Chondrocyte (in vitro differentiated cells): ENCODE measurements at regions not wholly inside any gene's neighbourhood (a gene's known extent, or its start where the extent isn't known, plus 50 kb on each side); places are given as distances from the start of the nearest gene placed in this dataset.
A peak's percentile ranks its signal among the peaks of the same experiment; 100 is the strongest.

Experiments
- DNase-seq: peaks from one replicate; pipeline ENCODE4 v3.0.0; 2021; ENCODE audit warnings: mixed read lengths, low spot score
- H3K27ac Mint-ChIP-seq: one replicate; pipeline ENCODE4 v1.8.0; 2021; ENCODE audit warnings: mild to moderate bottlenecking, moderate library complexity, mixed read lengths; ENCODE audit not compliant: unreplicated experiment
- H3K27me3 Mint-ChIP-seq: 2 replicates; pipeline ENCODE4 v1.8.0; 2021; ENCODE audit warnings: low read depth, mixed read lengths
- H3K36me3 Mint-ChIP-seq: 2 replicates; pipeline ENCODE4 v1.8.0; 2021; ENCODE audit warnings: low read depth, mixed read lengths
- H3K4me1 Mint-ChIP-seq: 2 replicates; pipeline ENCODE4 v1.8.0; 2021; ENCODE audit warnings: low read depth, mild to moderate bottlenecking, mixed read lengths
- H3K4me3 Mint-ChIP-seq: one replicate; pipeline ENCODE4 v1.8.0; 2021; ENCODE audit warnings: mild to moderate bottlenecking, moderate library complexity, mixed read lengths; ENCODE audit not compliant: unreplicated experiment
- H3K9me3 Mint-ChIP-seq: 2 replicates; pipeline ENCODE4 v1.8.0; 2021; ENCODE audit warnings: low read depth, mixed read lengths
- TF ChIP-seq, protein P1 (sequence below): fragments of 200-600 bp; sonication (generic); IDR thresholded peaks from 2 replicates; pipeline ENCODE4 v1.5.0; 2021; ENCODE audit warnings: antibody characterized with exemption, mild to moderate bottlenecking, moderate library complexity

DNA sequence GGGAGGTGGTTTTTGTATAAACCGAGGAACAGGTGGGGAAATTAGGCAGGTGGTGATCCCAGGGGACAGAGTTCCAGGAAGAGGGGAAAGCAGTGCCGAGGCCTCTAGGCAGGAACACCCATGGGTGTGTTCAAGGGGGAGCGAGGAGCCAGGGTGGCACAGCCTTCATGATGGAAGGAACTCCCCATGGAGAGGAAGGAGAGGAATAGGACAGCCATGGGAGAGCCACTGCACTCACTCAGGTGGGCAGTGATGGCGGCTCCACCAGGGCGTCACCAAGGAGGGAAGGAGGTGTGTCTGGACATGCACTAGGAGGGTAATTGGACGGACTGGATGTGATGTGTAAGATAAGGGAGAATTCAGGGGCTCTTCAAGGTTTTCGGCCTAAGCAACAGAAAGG lies 98.2 kb downstream of the THBS2 start:
- Mint-ChIP-seq H3K27me3 (no peaks in the 10 kb centered on the region), H3K27ac (no peak overlapping the region), H3K36me3 (peaks cover 18% of the 10 kb centered on the region), H3K4me1 (peaks cover 43% of the 10 kb centered on the region), H3K4me3 (no peak overlapping the region), H3K9me3 (peaks cover 30% of the 10 kb centered on the region)
- TF ChIP-seq, protein P1, sequence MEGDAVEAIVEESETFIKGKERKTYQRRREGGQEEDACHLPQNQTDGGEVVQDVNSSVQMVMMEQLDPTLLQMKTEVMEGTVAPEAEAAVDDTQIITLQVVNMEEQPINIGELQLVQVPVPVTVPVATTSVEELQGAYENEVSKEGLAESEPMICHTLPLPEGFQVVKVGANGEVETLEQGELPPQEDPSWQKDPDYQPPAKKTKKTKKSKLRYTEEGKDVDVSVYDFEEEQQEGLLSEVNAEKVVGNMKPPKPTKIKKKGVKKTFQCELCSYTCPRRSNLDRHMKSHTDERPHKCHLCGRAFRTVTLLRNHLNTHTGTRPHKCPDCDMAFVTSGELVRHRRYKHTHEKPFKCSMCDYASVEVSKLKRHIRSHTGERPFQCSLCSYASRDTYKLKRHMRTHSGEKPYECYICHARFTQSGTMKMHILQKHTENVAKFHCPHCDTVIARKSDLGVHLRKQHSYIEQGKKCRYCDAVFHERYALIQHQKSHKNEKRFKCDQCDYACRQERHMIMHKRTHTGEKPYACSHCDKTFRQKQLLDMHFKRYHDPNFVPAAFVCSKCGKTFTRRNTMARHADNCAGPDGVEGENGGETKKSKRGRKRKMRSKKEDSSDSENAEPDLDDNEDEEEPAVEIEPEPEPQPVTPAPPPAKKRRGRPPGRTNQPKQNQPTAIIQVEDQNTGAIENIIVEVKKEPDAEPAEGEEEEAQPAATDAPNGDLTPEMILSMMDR, result no peak
- no peak for DNase-seq

DNA sequence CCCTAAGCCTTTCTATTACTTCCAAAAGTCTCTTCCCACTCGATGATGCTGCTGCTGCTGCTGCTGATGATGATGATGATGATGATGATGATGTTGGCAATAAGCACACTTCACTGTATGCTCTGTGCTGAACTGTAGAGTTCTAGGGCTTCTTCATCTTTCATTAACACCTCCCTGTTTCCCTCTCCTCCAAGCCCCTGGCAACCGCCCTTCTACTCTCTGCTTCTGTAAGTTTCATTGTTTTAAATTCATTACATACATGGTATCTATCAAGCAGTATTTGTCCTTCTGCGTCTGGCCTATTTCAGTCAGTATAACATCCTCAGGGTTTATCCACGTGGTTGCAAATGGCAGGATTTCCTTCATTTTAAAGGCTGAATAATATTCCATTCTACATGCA lies 100.2 kb downstream of the THBS2 start:
- DNase-seq, result no peak
- TF ChIP-seq, protein P1, result no peak
- Mint-ChIP-seq H3K9me3 (peaks cover 49% of the 10 kb centered on the region), H3K4me1 (peaks cover 29% of the 10 kb centered on the region), H3K27me3 (no peaks in the 10 kb centered on the region), H3K27ac (no peak overlapping the region), H3K36me3 (peaks cover 19% of the 10 kb centered on the region), H3K4me3 (no peak overlapping the region)

DNA sequence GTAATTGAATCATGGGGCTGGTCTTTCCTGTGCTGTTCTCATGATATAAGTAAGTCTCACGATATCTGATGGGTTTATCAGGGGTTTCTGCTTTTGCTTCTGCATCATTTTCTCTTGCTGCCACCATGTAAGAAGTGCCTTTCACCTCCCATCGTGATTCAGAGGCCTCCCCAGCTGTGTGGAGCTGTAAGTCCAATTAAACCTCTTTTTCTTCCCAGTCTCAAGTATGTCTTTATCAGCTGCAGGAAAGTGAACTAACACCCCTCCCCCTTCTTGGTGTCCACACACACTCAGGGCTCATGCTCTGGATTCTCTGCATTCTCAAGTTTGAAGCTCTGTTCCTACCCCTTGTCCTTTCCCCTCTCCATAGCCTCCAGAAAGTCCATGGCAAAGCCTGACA lies 107.1 kb downstream of the THBS2 start:
- no peak for DNase-seq
- no peak overlapping the region for H3K4me3 Mint-ChIP-seq

DNA sequence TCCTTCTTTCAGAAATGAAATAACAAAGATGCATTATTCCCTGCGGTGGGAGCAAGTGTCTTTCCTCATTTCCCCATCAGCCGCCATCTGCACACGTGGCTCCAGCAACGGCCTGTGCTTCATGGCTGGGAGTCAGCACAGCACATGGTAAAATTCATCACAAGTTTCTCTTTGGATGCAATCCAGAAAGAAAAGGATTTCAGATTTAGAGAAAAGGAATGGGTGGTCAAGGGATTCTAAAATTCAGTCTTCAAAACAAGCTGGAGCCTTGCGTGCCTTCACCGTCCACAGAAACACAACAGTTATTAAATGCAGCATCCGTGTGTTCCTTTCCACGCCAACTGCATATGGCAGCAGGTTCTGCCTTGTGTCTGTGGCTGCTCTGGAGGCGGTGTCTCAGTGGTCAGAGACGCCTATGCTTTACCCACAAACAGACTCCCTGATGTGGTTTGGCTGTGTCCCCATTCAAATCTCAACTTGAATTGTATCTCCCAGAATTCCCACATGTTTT lies 107.6 kb downstream of the THBS2 start:
- H3K9me3 Mint-ChIP-seq, result peaks cover 37% of the 10 kb centered on the region
- TF ChIP-seq, protein P1, result no peak
- H3K4me3 Mint-ChIP-seq, result no peak overlapping the region
- H3K4me1 Mint-ChIP-seq, result peaks cover 37% of the 10 kb centered on the region
- H3K27ac Mint-ChIP-seq, result no peak overlapping the region
- DNase-seq, result no peak
- no peaks in the 10 kb centered on the region for H3K27me3 Mint-ChIP-seq
- H3K36me3 Mint-ChIP-seq, result peaks cover 10% of the 10 kb centered on the region

More for the DNA sequence above, 107.1 kb downstream of the THBS2 start:
- Mint-ChIP-seq H3K27ac (no peak overlapping the region), H3K9me3 (peaks cover 42% of the 10 kb centered on the region), H3K36me3 (peaks cover 12% of the 10 kb centered on the region), H3K27me3 (no peaks in the 10 kb centered on the region), H3K4me1 (peaks cover 35% of the 10 kb centered on the region)
- TF ChIP-seq, protein P1, result no peak

DNA sequence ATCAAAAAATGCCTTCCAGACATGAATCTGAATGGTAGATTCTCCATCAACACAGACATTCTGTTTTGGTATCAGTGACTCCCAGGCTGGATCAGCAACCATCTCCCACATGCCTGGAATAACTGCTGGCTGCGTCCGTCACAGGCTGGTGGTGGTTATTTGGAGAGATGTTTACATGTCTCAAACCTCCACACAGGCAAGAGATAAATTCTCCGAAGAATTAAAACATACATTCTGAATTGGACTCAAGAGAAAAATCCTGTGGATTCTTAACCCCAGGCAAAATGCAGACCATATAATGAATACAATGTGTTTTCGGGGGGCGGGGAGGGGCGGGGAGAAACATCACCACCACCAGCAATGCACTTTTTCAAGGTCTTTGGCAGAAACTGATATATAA lies 108.2 kb downstream of the THBS2 start:
- peak overlapping the region; percentile 22 for H3K27ac Mint-ChIP-seq
- peaks cover 41% of the 10 kb centered on the region for H3K4me1 Mint-ChIP-seq
- TF ChIP-seq, protein P1, result no peak

More for the DNA sequence above, 108.2 kb downstream of the THBS2 start:
- H3K4me3 Mint-ChIP-seq, result no peak overlapping the region
- no peaks in the 10 kb centered on the region for H3K27me3 Mint-ChIP-seq
- peaks cover 33% of the 10 kb centered on the region for H3K9me3 Mint-ChIP-seq
- peaks cover 10% of the 10 kb centered on the region for H3K36me3 Mint-ChIP-seq
- no peak for DNase-seq
